Hematopoietic multipotent progenitor cell treated with erythropoietin and hydrocortisone succinate and interleukin-3 and kit ligand, for 17 days (in vitro differentiated cells): ENCODE measurements at regions not wholly inside any gene's neighbourhood (a gene's known extent, or its start where the extent isn't known, plus 50 kb on each side); places are given as distances from the start of the nearest gene placed in this dataset.
"Not testable (repeated sequence)": the region's sequence is repeated elsewhere in the genome, so short reads cannot be mapped to it uniquely, and the experiment has no call there.

Experiments
- DNase-seq: peaks from one replicate; pipeline ENCODE4 v3.0.0-alpha.2; 2015; ENCODE audit warnings: low spot score

- not testable (repeated sequence) for DNase-seq
These were observed 270.6 kb upstream of the SLC14A2 start for GRCh38 chr18:45344680-45345079.

- no peak for DNase-seq
These were observed 266.3 kb upstream of the SLC14A2 start for GRCh38 chr18:45349019-45349418.

- DNase-seq = no peak
These were observed 265.8 kb upstream of the SLC14A2 start for GRCh38 chr18:45349467-45349866.

GRCh38 chr18:45350404-45351156 lies 264.7 kb upstream of the SLC14A2 start:
- no peak for DNase-seq

- no peak for DNase-seq
These were observed 262.4 kb upstream of the SLC14A2 start for GRCh38 chr18:45352874-45353273.

DNA sequence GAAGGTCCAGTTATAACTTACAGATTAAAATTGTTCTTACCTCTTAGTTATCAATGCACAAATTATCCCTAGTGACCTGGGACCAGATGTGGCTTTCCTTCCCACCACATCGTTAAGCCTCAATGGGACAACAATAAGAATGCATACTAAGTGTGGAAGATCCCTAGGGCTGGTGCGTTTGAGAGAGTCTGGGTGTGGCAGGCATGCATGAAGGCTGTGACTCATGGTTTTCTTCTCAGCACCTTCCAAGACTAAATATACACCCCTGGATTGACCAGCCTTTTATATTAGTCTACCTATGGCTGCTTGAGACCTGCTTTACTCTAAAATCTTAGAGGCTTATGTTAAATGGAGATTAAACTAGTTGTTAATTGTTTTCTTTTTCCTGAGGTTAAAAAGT lies 261.7 kb upstream of the SLC14A2 start:
- DNase-seq = no peak

- no peak for DNase-seq
These were observed 259.2 kb upstream of the SLC14A2 start for GRCh38 chr18:45355944-45356520.

DNA sequence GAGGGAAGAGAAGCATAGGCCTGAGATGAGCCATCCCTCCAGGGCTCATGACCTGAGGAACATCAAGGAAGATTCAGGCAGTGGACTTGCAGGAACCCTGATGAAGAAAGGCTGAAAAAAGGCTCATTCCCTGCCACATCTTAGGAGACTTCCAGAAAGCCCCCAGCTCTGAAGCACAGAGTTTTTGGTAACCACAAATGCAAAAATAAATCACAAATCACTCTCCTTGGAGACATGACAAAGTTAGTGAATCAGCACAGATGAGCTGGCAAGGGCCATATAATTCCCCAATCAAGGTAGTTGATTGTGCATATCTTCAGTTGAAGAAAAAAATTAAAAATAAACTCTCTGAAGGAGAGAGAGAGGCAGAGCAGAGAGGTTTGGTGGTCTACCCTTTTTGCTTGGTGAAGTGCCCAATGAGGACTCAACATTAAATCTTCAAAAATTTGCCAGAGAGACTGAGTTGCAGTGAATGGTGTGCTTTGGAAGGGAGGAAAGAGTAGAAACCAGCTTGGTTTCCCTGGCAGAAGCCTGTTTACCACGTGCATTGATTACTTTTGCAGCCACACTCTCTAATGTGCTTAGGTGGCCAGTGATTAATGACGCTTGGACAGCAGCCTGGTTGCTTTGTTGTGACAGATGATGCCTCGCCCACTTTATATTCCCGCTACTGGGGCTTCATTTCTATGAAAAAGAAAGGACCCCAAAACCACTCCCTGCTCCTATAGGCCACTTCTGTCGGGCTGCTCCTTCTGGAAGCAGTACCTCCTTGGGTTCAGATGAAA lies 257.4 kb upstream of the SLC14A2 start:
- no peak for DNase-seq

- no peak for DNase-seq
These were observed 255.8 kb upstream of the SLC14A2 start for GRCh38 chr18:45359275-45360009.

DNA sequence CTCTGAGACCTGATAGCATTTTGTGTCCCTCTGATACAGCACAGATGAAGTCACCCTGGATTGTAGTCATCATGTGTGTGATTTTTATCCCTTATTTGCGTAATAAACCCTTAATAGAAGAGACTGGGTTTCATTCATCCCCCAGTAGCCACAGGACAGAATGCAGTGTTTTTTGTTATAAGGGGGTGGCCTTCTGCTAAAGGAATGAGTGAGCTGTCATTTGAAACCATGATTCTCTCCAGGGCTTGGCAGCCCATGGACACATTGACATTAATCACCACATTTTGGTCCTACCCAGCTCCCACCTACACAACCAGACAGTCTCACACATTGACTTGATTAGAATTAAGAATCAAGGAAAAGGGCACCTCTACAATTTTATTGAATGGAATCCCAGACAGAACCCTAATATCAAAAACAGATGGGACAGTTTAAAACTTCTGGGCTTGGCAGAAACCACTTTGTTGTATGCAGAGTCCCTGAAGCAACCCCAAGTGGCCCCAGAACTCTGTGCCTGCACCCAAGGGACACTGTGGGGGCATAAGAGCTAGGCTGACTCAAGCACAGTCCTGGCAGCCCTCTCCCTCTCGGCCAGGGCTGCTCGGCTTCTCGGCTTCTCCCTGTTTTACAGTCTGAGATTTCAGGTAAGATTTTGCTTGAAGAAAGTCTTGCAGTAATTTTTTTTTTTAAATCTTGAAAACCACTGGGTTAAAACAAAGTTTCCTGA lies 254.0 kb upstream of the SLC14A2 start:
- DNase-seq = no peak

DNA sequence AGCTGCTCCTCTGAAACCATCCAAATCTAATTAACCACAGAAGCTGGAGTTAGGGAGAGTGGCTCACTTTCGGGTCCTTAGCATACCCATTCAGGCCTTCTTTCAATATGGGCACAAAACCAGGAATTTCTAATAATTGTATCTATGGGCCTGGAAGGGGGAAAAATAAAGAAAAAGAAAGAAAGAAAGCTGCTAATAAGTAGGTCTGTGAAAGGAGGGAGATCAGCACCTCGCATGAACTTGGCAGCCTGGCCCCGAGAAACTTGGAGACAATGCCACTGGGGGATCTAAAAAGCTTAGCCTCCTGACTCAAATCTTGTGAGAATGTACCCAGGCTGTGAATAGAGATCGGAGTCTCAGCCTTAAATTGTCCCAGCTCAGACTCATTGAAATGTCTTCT lies 252.1 kb upstream of the SLC14A2 start:
- no peak for DNase-seq

- no peak for DNase-seq
These were observed 249.4 kb upstream of the SLC14A2 start for GRCh38 chr18:45365835-45366234.

- no peak for DNase-seq
These were observed 244.8 kb upstream of the SLC14A2 start for GRCh38 chr18:45370255-45371010.

DNA sequence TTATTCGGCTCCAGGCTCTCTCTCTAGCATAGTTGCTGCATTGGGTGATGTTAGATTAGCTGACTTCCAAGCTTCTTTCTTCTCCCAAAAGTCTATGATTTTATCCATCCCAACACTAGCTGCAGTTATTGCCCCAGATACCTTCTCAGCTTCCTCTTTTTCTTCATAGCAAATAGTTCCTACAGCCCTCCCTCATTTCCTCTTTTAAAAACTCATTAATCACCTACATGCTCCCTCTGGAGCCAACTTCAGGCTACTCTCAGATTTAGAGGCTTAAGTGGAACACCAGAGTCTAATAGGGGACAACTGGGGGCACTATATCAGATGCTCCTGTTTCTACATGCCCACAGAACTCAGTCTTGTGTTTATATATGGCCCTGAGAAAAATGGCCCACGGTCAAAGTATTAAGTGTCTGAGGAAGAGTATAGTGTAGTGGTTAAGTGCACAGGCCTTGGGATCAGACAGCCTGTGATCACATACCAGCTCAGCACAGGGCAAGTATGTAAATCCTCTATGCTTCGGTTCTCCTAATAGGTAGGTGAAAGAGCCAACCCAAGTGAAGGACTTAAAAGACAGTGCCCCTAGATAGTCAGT lies 241.9 kb upstream of the SLC14A2 start:
- no peak for DNase-seq

DNA sequence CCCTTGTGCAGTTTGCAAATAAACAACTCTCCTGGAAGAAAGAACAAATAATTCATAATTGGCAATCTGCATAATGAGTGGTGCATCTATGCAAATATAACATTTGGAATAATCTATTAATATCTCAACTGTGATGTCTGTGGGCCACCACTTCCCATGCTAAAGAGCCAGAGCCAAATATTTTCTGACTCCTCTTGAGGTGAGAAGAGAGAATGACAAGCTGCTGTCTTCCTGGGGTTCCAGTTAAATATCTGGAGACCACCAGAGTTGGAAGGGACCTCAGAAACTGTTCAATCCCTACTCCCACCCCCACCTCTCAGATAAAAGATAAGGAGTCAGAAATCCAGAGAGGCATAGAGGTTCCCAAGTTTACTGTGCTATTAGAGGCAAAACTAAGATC lies 241.0 kb upstream of the SLC14A2 start:
- DNase-seq = no peak

- DNase-seq = no peak
These were observed 240.2 kb upstream of the SLC14A2 start for GRCh38 chr18:45374878-45375630.

DNA sequence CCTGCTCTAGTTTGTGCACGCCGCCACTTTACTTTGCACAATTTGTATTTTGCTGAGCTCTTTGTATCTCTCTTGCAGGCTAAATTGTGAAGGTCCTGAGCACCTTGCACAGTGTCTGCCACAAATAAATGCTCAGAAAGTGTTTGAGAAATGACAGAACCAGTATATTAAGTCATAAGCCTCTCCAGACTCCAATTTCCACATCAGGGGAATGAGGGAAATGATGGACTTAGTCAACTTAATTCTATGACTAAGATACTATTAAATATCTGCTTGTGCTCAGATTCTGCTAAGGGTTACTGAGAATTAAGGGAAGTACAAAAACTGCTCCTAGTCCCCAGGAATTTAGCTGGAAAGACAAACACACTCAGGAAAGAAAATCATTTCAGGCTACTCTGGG lies 239.1 kb upstream of the SLC14A2 start:
- no peak for DNase-seq

GRCh38 chr18:45378308-45378707 lies 237.0 kb upstream of the SLC14A2 start:
- DNase-seq = no peak

DNA sequence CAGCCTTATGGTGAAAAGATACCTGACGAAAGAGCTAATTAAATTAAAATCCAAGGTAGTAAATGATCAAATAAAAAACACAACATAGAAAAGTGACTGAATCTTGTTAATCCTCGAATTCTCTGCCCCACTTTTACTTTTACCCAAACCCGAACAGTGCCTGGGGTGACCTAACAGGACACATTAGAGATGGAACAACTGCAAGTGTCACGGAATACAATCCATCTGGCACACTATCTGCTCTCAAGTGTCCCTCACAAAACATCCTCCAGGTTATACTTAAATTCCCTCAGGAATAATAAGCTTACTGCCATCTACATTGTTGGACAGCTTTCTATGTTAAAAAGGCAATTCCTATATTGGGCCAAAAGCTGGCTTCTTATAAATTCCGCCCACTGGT lies 236.3 kb upstream of the SLC14A2 start:
- no peak for DNase-seq

DNA sequence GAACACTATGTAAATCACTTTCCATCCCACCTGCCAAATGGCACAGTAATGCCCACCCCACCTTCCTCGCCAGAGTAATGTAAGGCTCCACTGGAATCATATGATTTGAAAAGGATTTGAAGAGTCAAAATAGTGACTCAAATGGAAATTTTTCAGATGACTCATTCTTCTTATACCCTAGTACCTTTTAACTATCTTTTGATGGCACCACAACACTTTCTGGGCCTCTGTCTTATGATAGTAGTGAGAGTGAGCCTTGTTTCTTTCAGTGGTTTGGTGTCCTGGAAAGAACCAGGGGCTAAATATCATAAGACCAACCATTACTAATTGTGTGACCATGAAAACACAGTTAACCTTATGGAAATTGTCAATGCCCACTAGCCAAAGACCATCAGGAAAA lies 235.4 kb upstream of the SLC14A2 start:
- no peak for DNase-seq
